WERI-Rb-1 (cell line): ENCODE measurements at regions not wholly inside any gene's neighbourhood (a gene's known extent, or its start where the extent isn't known, plus 50 kb on each side); places are given as distances from the start of the nearest gene placed in this dataset.

Experiments used
- DNase-seq: peaks from one replicate; pipeline ENCODE4 v3.0.0-alpha.2; 2020
- H3K27ac ChIP-seq: fragments of 250-450 bp; sonication (Bioruptor Pico); 2 replicates; pipeline ENCODE4 v1.5.1; 2020; ENCODE audit warnings: mild to moderate bottlenecking, moderate library complexity
- H3K27me3 ChIP-seq: fragments of 250-450 bp; sonication (Bioruptor Pico); 2 replicates; pipeline ENCODE4 v1.5.1; 2021; ENCODE audit warnings: mild to moderate bottlenecking, low read depth, moderate library complexity; ENCODE audit not compliant: insufficient read depth, severe bottlenecking
- H3K36me3 ChIP-seq: fragments of 250-450 bp; sonication (Bioruptor Pico); 2 replicates; pipeline ENCODE4 v1.5.1; 2020; ENCODE audit warnings: mild to moderate bottlenecking, moderate library complexity
- H3K4me3 ChIP-seq: 2 replicates; pipeline ENCODE4 v1.5.1; 2011; ENCODE audit warnings: low read depth, mild to moderate bottlenecking, control low read depth, low read length
- H3K9me3 ChIP-seq: fragments of 250-450 bp; sonication (Bioruptor Pico); 2 replicates; pipeline ENCODE4 v1.5.1; 2021; ENCODE audit warnings: mild to moderate bottlenecking, moderate library complexity; ENCODE audit not compliant: severe bottlenecking
- CTCF ChIP-seq: IDR thresholded peaks from 2 replicates; pipeline ENCODE4 v1.5.1; 2011; ENCODE audit warnings: low read depth, mild to moderate bottlenecking, control low read depth, inconsistent platforms, low read length

DNA sequence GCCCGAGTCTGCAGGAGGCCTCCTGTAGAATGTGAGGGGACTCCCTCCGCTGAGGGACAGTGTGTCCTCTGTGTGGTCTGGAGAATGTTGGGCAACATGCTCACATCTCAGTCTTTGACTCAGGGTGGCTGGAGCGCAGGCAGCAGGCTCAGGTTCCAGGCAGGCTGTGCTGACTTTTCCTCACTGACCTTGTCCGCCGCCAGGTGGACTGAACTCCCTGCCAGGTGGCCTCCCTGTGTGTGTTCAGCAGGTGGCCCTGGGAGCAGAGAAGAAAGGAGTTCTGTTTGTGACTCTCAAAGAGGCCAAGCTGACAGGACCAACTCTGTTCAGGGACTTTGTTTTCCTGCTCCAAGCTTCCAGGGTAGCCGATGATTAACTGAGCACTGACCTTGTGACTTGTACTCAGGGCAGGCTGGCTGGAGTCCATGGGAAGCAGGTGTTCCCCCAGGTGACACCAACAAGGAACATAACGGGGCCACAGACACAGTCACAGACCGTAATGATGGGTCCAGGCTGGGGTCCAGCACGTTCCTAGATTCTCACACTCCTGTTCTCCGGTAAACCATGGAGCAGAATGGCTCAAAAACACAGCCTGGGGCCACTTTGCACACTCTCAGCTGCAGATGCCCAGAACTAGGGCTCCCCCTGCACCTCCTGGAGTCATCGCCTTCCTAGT, 439.8 kb downstream of the RNF144A start:
- Histone ChIP-seq H3K36me3 (no peaks in the 10 kb centered on the region), H3K9me3 (no peaks in the 10 kb centered on the region), H3K27me3 (no peaks in the 10 kb centered on the region), H3K27ac (no peak overlapping the region), H3K4me3 (no peak overlapping the region)
- TF ChIP-seq CTCF = no peak
- DNase-seq = no peak

DNA sequence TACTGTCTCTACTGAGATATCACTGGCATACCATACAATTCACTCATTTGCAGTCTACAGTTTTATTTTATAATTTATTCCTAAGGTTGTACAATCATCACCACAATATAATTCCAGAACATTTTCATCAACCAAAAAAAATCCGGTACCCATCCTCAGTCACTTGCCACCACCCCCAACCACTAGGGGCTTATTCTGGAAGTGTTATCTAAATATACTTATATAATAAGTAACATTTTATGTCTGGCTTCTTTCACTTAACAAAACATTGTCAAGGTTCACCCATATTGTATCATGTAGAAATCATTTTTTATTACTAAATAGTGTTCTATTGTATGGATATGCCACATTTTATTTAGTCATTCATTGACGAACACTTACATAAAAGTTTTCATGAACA, 440.8 kb downstream of the RNF144A start:
- Histone ChIP-seq H3K9me3 (no peaks in the 10 kb centered on the region), H3K27me3 (no peaks in the 10 kb centered on the region), H3K27ac (no peak overlapping the region), H3K4me3 (no peak overlapping the region), H3K36me3 (no peaks in the 10 kb centered on the region)
- TF ChIP-seq CTCF = no peak
- no peak for DNase-seq

- TF ChIP-seq CTCF = 0 out of 2 replicates have a peak, but pooled peaks have one; percentile 5
- Histone ChIP-seq H3K4me3 (no peak overlapping the region), H3K9me3 (no peaks in the 10 kb centered on the region), H3K27me3 (no peaks in the 10 kb centered on the region), H3K27ac (no peak overlapping the region), H3K36me3 (no peaks in the 10 kb centered on the region)
- no peak for DNase-seq
These were observed 441.7 kb downstream of the RNF144A start for GRCh38 chr2:7358865-7359447.

- H3K27ac ChIP-seq = no peak overlapping the region
- TF ChIP-seq CTCF = peak; percentile 49
- no peaks in the 10 kb centered on the region for H3K27me3 ChIP-seq
- H3K9me3 ChIP-seq = no peaks in the 10 kb centered on the region
- no peak overlapping the region for H3K4me3 ChIP-seq
- peak; percentile 35 for DNase-seq
- no peaks in the 10 kb centered on the region for H3K36me3 ChIP-seq
These were observed 446.7 kb downstream of the RNF144A start for GRCh38 chr2:7363906-7364305.

DNA sequence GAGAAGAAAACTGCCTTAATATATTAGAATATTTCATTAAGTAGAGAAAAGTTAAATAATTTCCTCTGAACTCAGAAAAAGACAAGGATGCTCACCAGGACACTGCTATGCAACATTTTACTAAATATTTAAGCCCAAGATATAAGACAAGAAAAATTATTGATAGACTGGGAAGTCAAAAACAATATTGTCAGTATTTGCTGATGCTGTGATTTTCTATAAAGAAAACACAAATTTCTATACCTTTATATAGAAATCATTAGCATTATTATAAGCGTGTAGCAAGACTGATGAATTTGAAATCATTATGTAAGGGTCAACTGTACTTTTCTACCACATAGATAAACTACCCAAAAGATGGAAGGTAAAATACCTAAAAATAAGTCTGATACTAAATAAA, 451.0 kb downstream of the RNF144A start:
- Histone ChIP-seq H3K9me3 (peaks cover 2% of the 10 kb centered on the region), H3K36me3 (no peaks in the 10 kb centered on the region), H3K27ac (no peak overlapping the region), H3K27me3 (no peaks in the 10 kb centered on the region), H3K4me3 (no peak overlapping the region)
- TF ChIP-seq CTCF = no peak
- DNase-seq = no peak

DNA sequence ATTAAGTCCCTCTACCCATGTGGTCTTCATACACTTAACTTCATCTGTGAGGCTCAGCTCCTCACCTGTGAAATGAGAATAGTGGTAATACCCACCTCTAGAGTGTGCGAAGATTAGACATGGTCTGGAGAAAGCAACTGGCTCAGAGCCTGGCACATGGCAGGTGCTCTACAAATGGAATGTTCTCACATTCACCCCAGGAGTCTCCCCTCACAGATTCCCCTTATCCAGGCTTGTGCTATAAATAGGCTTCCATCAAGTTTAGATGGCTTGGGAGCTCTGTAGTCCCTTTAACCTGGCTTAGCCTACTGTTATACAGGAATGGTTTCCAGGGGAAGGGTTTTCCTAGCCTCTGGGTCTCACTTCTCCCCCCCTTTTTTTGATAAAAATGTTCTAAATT, 455.9 kb downstream of the RNF144A start:
- no peak for DNase-seq
- Histone ChIP-seq H3K9me3 (peaks cover 2% of the 10 kb centered on the region), H3K27me3 (no peaks in the 10 kb centered on the region), H3K36me3 (no peaks in the 10 kb centered on the region), H3K27ac (no peak overlapping the region), H3K4me3 (no peak overlapping the region)
- TF ChIP-seq CTCF = no peak
